Lung (tissue), 11 donors: ENCODE measurements at regions not wholly inside any gene's neighbourhood (a gene's known extent, or its start where the extent isn't known, plus 50 kb on each side); places are given as distances from the start of the nearest gene placed in this dataset.

Experiments
- ATAC-seq: fragments of 200-7000 bp; cut with Tn5 transposase; one replicate; pipeline ENCODE4 v1.9.1; 2020; ENCODE audit warnings: moderate number of reproducible peaks; ENCODE audit not compliant: insufficient read depth, low FRiP score
- DNase-seq, 3 donors: peaks; one replicate each; pipeline ENCODE4 v3.0.0-alpha.2; 2013 to 2017
- H3K27ac ChIP-seq, 2 donors: one replicate each; pipeline ENCODE4 v1.5.1; 2013; ENCODE audit warnings: mild to moderate bottlenecking in 2 of 2, moderate library complexity in 2 of 2, control low read depth in 1 of 2, inconsistent platforms in 1 of 2, low read depth in 1 of 2, low read length in 1 of 2
- H3K27me3 ChIP-seq, 3 donors: one replicate each; pipeline ENCODE4 v1.5.1; 2013; ENCODE audit warnings: low read length in 2 of 3; ENCODE audit not compliant: control insufficient read depth in 3 of 3, insufficient read depth in 3 of 3
- H3K36me3 ChIP-seq, 4 donors: one replicate each; pipeline ENCODE4 v1.5.1; 2013; ENCODE audit warnings: low read length in 4 of 4, mild to moderate bottlenecking in 1 of 4, moderate library complexity in 1 of 4; ENCODE audit not compliant: control insufficient read depth in 4 of 4, insufficient read depth in 4 of 4
- H3K4me1 ChIP-seq, 5 donors: one replicate each; pipeline ENCODE4 v1.5.1; 2013; ENCODE audit warnings: low read length in 5 of 5, mild to moderate bottlenecking in 2 of 5, moderate library complexity in 1 of 5; ENCODE audit not compliant: control insufficient read depth in 5 of 5, insufficient read depth in 5 of 5
- H3K4me3 ChIP-seq: one replicate; pipeline ENCODE4 v1.5.1; 2013; ENCODE audit warnings: mild to moderate bottlenecking, control low read depth, moderate library complexity
- H3K9ac ChIP-seq, 2 donors: one replicate each; pipeline ENCODE4 v1.5.1; 2013; ENCODE audit warnings: low read length in 2 of 2, control low read depth in 1 of 2; ENCODE audit not compliant: insufficient read depth in 1 of 2
- H3K9me3 ChIP-seq, 4 donors: one replicate each; pipeline ENCODE4 v1.5.1; 2013; ENCODE audit warnings: low read length in 3 of 4, mild to moderate bottlenecking in 1 of 4, moderate library complexity in 1 of 4; ENCODE audit not compliant: control insufficient read depth in 4 of 4, insufficient read depth in 3 of 4
- WGBS, 2 donors: extraction: QIAGEN DNeasy Blood & Tissue Kit; methylation state at CpG; one replicate each; pipeline ENCODE4 v1.1.7; 2013; 5-methylcytosine and 5-hydroxymethylcytosine counted together
- TF ChIP-seq, protein P1 (sequence below): IDR thresholded peaks from 2 replicates; pipeline ENCODE4 v1.5.1; 2012; ENCODE audit warnings: mild to moderate bottlenecking; ENCODE audit errors: control extremely low read depth, extremely low read depth
- donor health status: control.
- donor health status: control.
- donor health status: Bipolar disorder and iron deficiency.
- donor health status: healthy.
- donor health status: DM: yes; HTN: yes; CAD: no.

- no peaks in the 10 kb centered on the region for H3K4me1 ChIP-seq
- no peaks in the 10 kb centered on the region for H3K36me3 ChIP-seq
- no peaks in the 10 kb centered on the region for H3K9me3 ChIP-seq
- TF ChIP-seq, protein P1, sequence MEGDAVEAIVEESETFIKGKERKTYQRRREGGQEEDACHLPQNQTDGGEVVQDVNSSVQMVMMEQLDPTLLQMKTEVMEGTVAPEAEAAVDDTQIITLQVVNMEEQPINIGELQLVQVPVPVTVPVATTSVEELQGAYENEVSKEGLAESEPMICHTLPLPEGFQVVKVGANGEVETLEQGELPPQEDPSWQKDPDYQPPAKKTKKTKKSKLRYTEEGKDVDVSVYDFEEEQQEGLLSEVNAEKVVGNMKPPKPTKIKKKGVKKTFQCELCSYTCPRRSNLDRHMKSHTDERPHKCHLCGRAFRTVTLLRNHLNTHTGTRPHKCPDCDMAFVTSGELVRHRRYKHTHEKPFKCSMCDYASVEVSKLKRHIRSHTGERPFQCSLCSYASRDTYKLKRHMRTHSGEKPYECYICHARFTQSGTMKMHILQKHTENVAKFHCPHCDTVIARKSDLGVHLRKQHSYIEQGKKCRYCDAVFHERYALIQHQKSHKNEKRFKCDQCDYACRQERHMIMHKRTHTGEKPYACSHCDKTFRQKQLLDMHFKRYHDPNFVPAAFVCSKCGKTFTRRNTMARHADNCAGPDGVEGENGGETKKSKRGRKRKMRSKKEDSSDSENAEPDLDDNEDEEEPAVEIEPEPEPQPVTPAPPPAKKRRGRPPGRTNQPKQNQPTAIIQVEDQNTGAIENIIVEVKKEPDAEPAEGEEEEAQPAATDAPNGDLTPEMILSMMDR: no peak
- WGBS, 2 donors: 17 to 31% methylated on average over 1 of the region's 1 CpG
- H3K9ac ChIP-seq: no peak overlapping the region
- no peak overlapping the region for H3K27ac ChIP-seq
- no peak overlapping the region for H3K4me3 ChIP-seq
- DNase-seq: no peak
- no peak for ATAC-seq
- H3K27me3 ChIP-seq: peaks cover 0 to 6% (median 0%) of the 10 kb centered on the region in 3 donors
Observed at GRCh38 chrX:46268412-46268811, 276.8 kb downstream of the ZNF674 start.

- ATAC-seq: peak; percentile 60
- WGBS, 2 donors: 61% methylated on average over 3 of the region's 3 CpGs
- TF ChIP-seq, protein P1: no peak
Observed at GRCh38 chrX:46263494-46263893, 281.7 kb downstream of the ZNF674 start.

GRCh38 chrX:46262304-46262703, 282.9 kb downstream of the ZNF674 start:
- 68 to 84% methylated on average over 3 of the region's 3 CpGs for WGBS, 2 donors
- ATAC-seq (no peak), DNase-seq (peak in 2 of 3 donors; percentile 23 to 58)
- Histone ChIP-seq H3K27me3 (peaks cover 0 to 3% (median 0%) of the 10 kb centered on the region in 3 donors), H3K36me3 (no peaks in the 10 kb centered on the region), H3K27ac (no peak overlapping the region), H3K4me3 (no peak overlapping the region), H3K4me1 (no peaks in the 10 kb centered on the region), H3K9ac (no peak overlapping the region), H3K9me3 (no peaks in the 10 kb centered on the region)
- TF ChIP-seq, protein P1: no peak

More at GRCh38 chrX:46263494-46263893, 281.7 kb downstream of the ZNF674 start:
- no peak overlapping the region for H3K27ac ChIP-seq
- H3K4me1 ChIP-seq: no peaks in the 10 kb centered on the region
- no peaks in the 10 kb centered on the region for H3K9me3 ChIP-seq
- no peak for DNase-seq
- no peaks in the 10 kb centered on the region for H3K36me3 ChIP-seq
- H3K27me3 ChIP-seq: peaks cover 0 to 4% (median under 1%) of the 10 kb centered on the region in 3 donors
- no peak overlapping the region for H3K9ac ChIP-seq
- no peak overlapping the region for H3K4me3 ChIP-seq

DNA sequence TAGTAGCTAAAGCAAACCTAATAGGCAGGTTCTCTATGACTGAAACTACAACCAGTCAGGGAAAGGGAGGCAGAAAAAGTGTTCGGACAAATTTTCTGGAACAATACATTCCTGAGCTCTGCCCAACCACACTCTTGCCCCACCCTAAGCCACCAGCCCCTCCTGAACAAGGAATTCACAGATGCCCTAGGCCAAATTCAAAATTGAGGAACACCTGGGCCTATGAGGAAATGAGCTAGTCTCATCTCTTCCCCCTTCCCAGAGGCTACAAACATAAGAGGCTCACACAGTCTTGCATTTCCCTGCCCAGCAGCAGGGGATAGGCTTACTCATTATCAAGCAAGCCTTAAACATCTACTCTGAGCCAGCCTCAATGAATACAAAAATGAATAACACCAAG, 284.7 kb downstream of the ZNF674 start:
- no peak overlapping the region for H3K4me3 ChIP-seq
- H3K27me3 ChIP-seq: peaks cover 0 to 7% (median 0%) of the 10 kb centered on the region in 3 donors
- no peak overlapping the region for H3K9ac ChIP-seq
- ATAC-seq (no peak), DNase-seq (no peak)
- no peak overlapping the region for H3K27ac ChIP-seq
- H3K36me3 ChIP-seq: no peaks in the 10 kb centered on the region
- 78 to 88% methylated on average over 1 of the region's 1 CpG for WGBS, 2 donors
- H3K4me1 ChIP-seq: no peaks in the 10 kb centered on the region
- TF ChIP-seq, protein P1: no peak
- H3K9me3 ChIP-seq: no peaks in the 10 kb centered on the region
